WERI-Rb-1 (cell line): ENCODE measurements at regions not wholly inside any gene's neighbourhood (a gene's known extent, or its start where the extent isn't known, plus 50 kb on each side); places are given as distances from the start of the nearest gene placed in this dataset.

Experiments
- DNase-seq: peaks from one replicate; pipeline ENCODE4 v3.0.0-alpha.2; 2020
- H3K27ac ChIP-seq: fragments of 250-450 bp; sonication (Bioruptor Pico); 2 replicates; pipeline ENCODE4 v1.5.1; 2020; ENCODE audit warnings: mild to moderate bottlenecking, moderate library complexity
- H3K27me3 ChIP-seq: fragments of 250-450 bp; sonication (Bioruptor Pico); 2 replicates; pipeline ENCODE4 v1.5.1; 2021; ENCODE audit warnings: mild to moderate bottlenecking, low read depth, moderate library complexity; ENCODE audit not compliant: insufficient read depth, severe bottlenecking
- H3K36me3 ChIP-seq: fragments of 250-450 bp; sonication (Bioruptor Pico); 2 replicates; pipeline ENCODE4 v1.5.1; 2020; ENCODE audit warnings: mild to moderate bottlenecking, moderate library complexity
- H3K4me3 ChIP-seq: 2 replicates; pipeline ENCODE4 v1.5.1; 2011; ENCODE audit warnings: low read depth, mild to moderate bottlenecking, control low read depth, low read length
- H3K9me3 ChIP-seq: fragments of 250-450 bp; sonication (Bioruptor Pico); 2 replicates; pipeline ENCODE4 v1.5.1; 2021; ENCODE audit warnings: mild to moderate bottlenecking, moderate library complexity; ENCODE audit not compliant: severe bottlenecking
- TF ChIP-seq, protein P1 (sequence below): IDR thresholded peaks from 2 replicates; pipeline ENCODE4 v1.5.1; 2011; ENCODE audit warnings: low read depth, mild to moderate bottlenecking, control low read depth, inconsistent platforms, low read length

DNA sequence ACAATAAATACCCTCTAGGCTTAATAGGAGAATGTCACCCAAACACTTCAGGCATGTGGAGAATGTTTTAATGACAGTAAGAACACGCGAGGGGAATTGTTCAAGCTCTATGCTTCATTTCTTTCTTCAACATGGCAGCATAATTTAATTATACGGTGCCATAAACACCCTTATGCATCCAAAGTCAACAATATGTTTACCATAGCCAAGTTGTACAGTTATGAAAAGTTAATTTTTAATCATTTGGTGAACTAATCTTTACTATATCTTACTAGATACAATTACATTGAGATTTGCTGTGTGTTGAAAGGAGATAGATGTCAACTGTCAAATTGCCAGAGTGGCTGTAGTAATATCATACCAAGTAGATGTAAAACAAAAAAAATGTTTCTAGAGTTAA, 185.9 kb upstream of the NBEA start:
- Histone ChIP-seq H3K4me3 (no peak overlapping the region), H3K27ac (no peak overlapping the region), H3K9me3 (no peaks in the 10 kb centered on the region), H3K36me3 (no peaks in the 10 kb centered on the region), H3K27me3 (no peaks in the 10 kb centered on the region)
- TF ChIP-seq, protein P1, sequence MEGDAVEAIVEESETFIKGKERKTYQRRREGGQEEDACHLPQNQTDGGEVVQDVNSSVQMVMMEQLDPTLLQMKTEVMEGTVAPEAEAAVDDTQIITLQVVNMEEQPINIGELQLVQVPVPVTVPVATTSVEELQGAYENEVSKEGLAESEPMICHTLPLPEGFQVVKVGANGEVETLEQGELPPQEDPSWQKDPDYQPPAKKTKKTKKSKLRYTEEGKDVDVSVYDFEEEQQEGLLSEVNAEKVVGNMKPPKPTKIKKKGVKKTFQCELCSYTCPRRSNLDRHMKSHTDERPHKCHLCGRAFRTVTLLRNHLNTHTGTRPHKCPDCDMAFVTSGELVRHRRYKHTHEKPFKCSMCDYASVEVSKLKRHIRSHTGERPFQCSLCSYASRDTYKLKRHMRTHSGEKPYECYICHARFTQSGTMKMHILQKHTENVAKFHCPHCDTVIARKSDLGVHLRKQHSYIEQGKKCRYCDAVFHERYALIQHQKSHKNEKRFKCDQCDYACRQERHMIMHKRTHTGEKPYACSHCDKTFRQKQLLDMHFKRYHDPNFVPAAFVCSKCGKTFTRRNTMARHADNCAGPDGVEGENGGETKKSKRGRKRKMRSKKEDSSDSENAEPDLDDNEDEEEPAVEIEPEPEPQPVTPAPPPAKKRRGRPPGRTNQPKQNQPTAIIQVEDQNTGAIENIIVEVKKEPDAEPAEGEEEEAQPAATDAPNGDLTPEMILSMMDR = no peak
- no peak for DNase-seq

DNA sequence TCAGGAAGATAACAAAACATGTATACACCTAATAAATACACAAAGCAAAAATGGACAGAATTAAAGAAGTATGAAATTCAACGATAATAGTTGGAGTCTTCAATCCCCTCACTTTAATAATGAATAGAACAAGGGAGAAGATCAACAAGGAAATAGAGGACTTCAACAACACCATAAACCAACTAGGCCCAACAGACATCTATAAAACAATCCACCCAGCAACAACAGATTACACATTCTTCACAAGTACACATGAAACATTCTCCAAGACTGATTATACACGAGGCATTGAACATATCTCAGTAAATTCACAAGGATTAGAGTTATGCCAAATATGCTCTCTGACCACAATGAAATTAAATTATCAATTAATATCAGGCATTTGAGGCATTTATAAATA, 185.5 kb upstream of the NBEA start:
- H3K27ac ChIP-seq = no peak overlapping the region
- TF ChIP-seq, protein P1 = no peak
- no peaks in the 10 kb centered on the region for H3K27me3 ChIP-seq
- no peak overlapping the region for H3K4me3 ChIP-seq
- DNase-seq = no peak
- H3K9me3 ChIP-seq = no peaks in the 10 kb centered on the region
- H3K36me3 ChIP-seq = no peaks in the 10 kb centered on the region

DNA sequence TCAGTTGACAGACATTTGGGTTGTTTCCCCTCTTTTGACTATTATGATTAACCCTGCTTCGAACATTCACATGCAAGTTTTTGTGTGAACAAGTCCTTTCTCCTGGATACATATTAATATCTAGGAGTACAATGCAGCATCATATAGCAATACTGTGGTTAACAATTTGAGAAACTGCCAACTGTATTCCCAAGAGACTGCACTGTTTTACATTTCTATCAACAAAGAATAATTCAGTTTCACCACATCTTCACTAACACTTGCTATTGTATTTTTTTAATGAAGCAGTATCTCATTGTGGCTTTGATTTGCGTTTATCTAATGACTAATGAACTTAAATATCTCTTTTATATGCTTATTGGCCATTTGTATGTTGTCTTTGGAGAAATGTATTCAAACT, 184.6 kb upstream of the NBEA start:
- no peak for DNase-seq
- no peak overlapping the region for H3K27ac ChIP-seq
- no peaks in the 10 kb centered on the region for H3K9me3 ChIP-seq
- TF ChIP-seq, protein P1 = no peak
- no peak overlapping the region for H3K4me3 ChIP-seq
- no peaks in the 10 kb centered on the region for H3K36me3 ChIP-seq
- H3K27me3 ChIP-seq = no peaks in the 10 kb centered on the region

DNA sequence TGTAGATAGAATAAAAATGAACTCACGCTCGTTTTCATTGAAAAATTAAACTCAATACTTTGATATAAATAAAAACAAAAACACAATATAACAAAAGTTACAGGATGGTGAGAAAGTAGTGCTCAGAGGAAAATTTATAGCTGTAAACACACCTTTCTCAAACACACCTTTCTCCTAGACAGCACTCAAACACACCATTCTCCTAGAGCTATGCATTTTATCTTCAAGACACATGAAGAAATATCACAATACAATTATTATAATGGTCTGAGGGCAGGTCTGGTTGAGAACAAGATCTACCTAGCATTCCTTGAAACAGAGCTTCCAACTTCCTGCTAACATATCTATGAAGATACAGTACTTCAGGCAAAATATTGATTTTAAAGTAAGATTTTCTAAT, 183.4 kb upstream of the NBEA start:
- Histone ChIP-seq H3K27me3 (no peaks in the 10 kb centered on the region), H3K27ac (no peak overlapping the region), H3K9me3 (no peaks in the 10 kb centered on the region), H3K36me3 (no peaks in the 10 kb centered on the region), H3K4me3 (no peak overlapping the region)
- TF ChIP-seq, protein P1 = no peak
- no peak for DNase-seq

DNA sequence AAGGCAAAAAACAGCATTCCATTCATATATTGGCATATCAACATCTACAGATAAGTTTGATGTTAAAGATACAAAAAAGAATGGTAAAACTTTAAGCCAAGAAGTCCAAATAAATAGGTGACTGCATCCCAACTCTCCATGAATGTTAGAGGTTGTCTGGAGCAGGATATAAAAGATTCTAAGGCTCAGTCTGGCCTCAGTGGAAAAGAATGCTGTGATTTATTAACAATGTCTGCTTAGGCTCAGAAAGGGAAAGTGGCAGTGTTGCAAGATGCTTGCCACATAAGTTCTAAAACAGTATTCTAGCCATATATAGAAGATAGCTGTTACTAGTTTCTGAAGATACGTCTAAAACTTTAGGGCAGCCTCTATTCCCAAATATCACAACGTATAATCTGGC, 179.8 kb upstream of the NBEA start:
- H3K27ac ChIP-seq = no peak overlapping the region

DNA sequence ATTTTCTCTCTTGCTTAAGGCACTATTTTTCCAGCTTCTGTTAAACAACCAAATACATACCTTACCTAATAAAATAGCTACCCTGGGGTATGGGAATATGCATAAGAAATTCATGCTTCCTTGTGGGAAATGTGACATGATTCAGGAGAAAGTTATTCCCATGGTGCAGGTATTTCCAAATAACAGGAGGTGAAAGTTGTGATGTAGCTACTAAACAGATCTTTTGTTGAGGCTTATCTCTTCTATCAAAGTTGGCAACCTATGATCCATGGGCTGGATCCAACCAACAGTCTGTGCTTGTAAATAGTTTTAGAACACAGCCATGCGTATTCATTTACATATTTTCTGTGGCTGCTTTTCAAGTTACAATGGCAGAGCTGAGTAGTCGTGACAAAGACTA, 177.8 kb upstream of the NBEA start:
- no peak overlapping the region for H3K27ac ChIP-seq
- TF ChIP-seq, protein P1 = no peak
- no peak overlapping the region for H3K4me3 ChIP-seq
- H3K36me3 ChIP-seq = no peaks in the 10 kb centered on the region
- H3K27me3 ChIP-seq = no peaks in the 10 kb centered on the region
- DNase-seq = no peak
- no peaks in the 10 kb centered on the region for H3K9me3 ChIP-seq

More for the DNA sequence above, 179.8 kb upstream of the NBEA start:
- no peaks in the 10 kb centered on the region for H3K27me3 ChIP-seq
- no peak overlapping the region for H3K4me3 ChIP-seq
- H3K9me3 ChIP-seq = no peaks in the 10 kb centered on the region
- H3K36me3 ChIP-seq = no peaks in the 10 kb centered on the region
- DNase-seq = no peak
- TF ChIP-seq, protein P1 = no peak
